ENCODE measurements at regions not wholly inside any gene's neighbourhood (a gene's known extent, or its start where the extent isn't known, plus 50 kb on each side); places are given as distances from the start of the nearest gene placed in this dataset.

GRCh38 chr14:101026341-101026740 lies 122.8 kb upstream of the RTL1 start:
- no peak for DNase-seq (ENCODE audit: low read depth)

- DNase-seq (ENCODE audit: low read depth) = no peak
Measured at GRCh38 chr14:101027291-101027690, 123.8 kb upstream of the RTL1 start.

GRCh38 chr14:101027966-101028365 lies 124.4 kb upstream of the RTL1 start:
- DNase-seq (ENCODE audit: low read depth) = no peak

- DNase-seq (ENCODE audit: low read depth) = no peak
Measured at GRCh38 chr14:101028971-101029667, 125.6 kb upstream of the RTL1 start.

- DNase-seq (ENCODE audit: low read depth) = no peak
Measured at GRCh38 chr14:101029668-101030290, 126.3 kb upstream of the RTL1 start.

GRCh38 chr14:101030586-101030985 lies 127.1 kb upstream of the RTL1 start:
- DNase-seq (ENCODE audit: low read depth) = no peak

GRCh38 chr14:101031186-101031585 lies 127.7 kb upstream of the RTL1 start:
- DNase-seq (ENCODE audit: low read depth) = no peak

GRCh38 chr14:101031721-101032120 lies 128.2 kb upstream of the RTL1 start:
- DNase-seq (ENCODE audit: low read depth) = no peak

- DNase-seq (ENCODE audit: low read depth) = no peak
Measured at GRCh38 chr14:101032433-101032832, 128.9 kb upstream of the RTL1 start.

GRCh38 chr14:101033006-101033405 lies 129.5 kb upstream of the RTL1 start:
- DNase-seq (ENCODE audit: low read depth) = no peak

GRCh38 chr14:101033446-101034165 lies 130.1 kb upstream of the RTL1 start:
- no peak for DNase-seq (ENCODE audit: low read depth)

- no peak for DNase-seq (ENCODE audit: low read depth)
Measured at GRCh38 chr14:101034986-101035385, 131.5 kb upstream of the RTL1 start.

GRCh38 chr14:101035466-101036225 lies 132.1 kb upstream of the RTL1 start:
- DNase-seq (ENCODE audit: low read depth) = no peak

GRCh38 chr14:101037021-101037817 lies 133.7 kb upstream of the RTL1 start:
- DNase-seq (ENCODE audit: low read depth) = no peak

- no peak for DNase-seq (ENCODE audit: low read depth)
Measured at GRCh38 chr14:101039031-101039754, 135.7 kb upstream of the RTL1 start.

GRCh38 chr14:101039755-101040138 lies 136.2 kb upstream of the RTL1 start:
- DNase-seq (ENCODE audit: low read depth) = no peak

GRCh38 chr14:101040538-101041442 lies 137.3 kb upstream of the RTL1 start:
- DNase-seq (ENCODE audit: low read depth) = no peak

GRCh38 chr14:101043891-101044290 lies 140.4 kb upstream of the RTL1 start:
- DNase-seq (ENCODE audit: low read depth) = no peak

GRCh38 chr14:101044741-101045140 lies 141.2 kb upstream of the RTL1 start:
- no peak for DNase-seq (ENCODE audit: low read depth)

- DNase-seq (ENCODE audit: low read depth) = no peak
Measured at GRCh38 chr14:101045511-101045910, 142.0 kb upstream of the RTL1 start.
